ENCODE measurements at regions not wholly inside any gene's neighbourhood (a gene's known extent, or its start where the extent isn't known, plus 50 kb on each side); places are given as distances from the start of the nearest gene placed in this dataset.

GRCh38 chr14:81938341-81938740 lies 404.7 kb upstream of the SEL1L start:
- Histone ChIP-seq H3K27ac (no peak overlapping the region), H3K4me3 (no peak overlapping the region), H3K4me1 (replicated peaks in 1 of 2) (no peaks in the 10 kb centered on the region), H3K36me3 (replicated peaks in 1 of 2) (no peaks in the 10 kb centered on the region), H3K27me3 (no peaks in the 10 kb centered on the region), H3K9me3 (replicated peaks in 1 of 3) (no peaks in the 10 kb centered on the region)
- no peak for TF ChIP-seq CTCF (IDR thresholded peaks at IDR 0.05)
- intact Hi-C loops (cut with DNase I) = no loop called here
- no peak for DNase-seq
- 65 to 76% (median 71%) methylated on average over 3 of the region's 3 CpGs for WGBS, 4 donors

GRCh38 chr14:81940651-81941050 lies 407.0 kb upstream of the SEL1L start:
- 63 to 82% (median 73%) methylated on average over 1 of the region's 1 CpG for WGBS, 4 donors
- no peak for DNase-seq
- intact Hi-C loops (cut with DNase I) = no loop called here
- H3K4me3 ChIP-seq = no peak overlapping the region
- no peaks in the 10 kb centered on the region for H3K9me3 ChIP-seq (replicated peaks in 1 of 3)
- H3K27me3 ChIP-seq = no peaks in the 10 kb centered on the region
- H3K36me3 ChIP-seq (replicated peaks in 1 of 2) = no peaks in the 10 kb centered on the region
- H3K27ac ChIP-seq = no peak overlapping the region
- TF ChIP-seq CTCF (IDR thresholded peaks at IDR 0.05) (no peak), POLR2A (IDR thresholded peaks at IDR 0.05) (no peak)
- H3K4me1 ChIP-seq (replicated peaks in 1 of 2) = no peaks in the 10 kb centered on the region

- Histone ChIP-seq H3K36me3 (replicated peaks in 1 of 2) (no peaks in the 10 kb centered on the region), H3K27ac (no peak overlapping the region), H3K27me3 (no peaks in the 10 kb centered on the region), H3K9me3 (replicated peaks in 1 of 3) (no peaks in the 10 kb centered on the region), H3K4me1 (replicated peaks in 1 of 2) (no peaks in the 10 kb centered on the region), H3K4me3 (no peak overlapping the region)
- no peak for DNase-seq
- TF ChIP-seq POLR2A (IDR thresholded peaks at IDR 0.05) = no peak
- intact Hi-C loops (cut with DNase I) = no loop called here
Measured at GRCh38 chr14:81942071-81942470, 408.4 kb upstream of the SEL1L start.

GRCh38 chr14:81946375-81946774 lies 412.7 kb upstream of the SEL1L start:
- H3K4me1 ChIP-seq (replicated peaks in 1 of 2) = no peaks in the 10 kb centered on the region

More at GRCh38 chr14:81946375-81946774, 412.7 kb upstream of the SEL1L start:
- no peaks in the 10 kb centered on the region for H3K9me3 ChIP-seq (replicated peaks in 1 of 3)
- intact Hi-C loops (cut with DNase I) = no loop called here
- no peak overlapping the region for H3K27ac ChIP-seq
- TF ChIP-seq CTCF (IDR thresholded peaks at IDR 0.05) = no peak
- TF ChIP-seq POLR2A (IDR thresholded peaks at IDR 0.05) = no peak
- 68 to 84% (median 74%) methylated on average over 3 of the region's 3 CpGs for WGBS, 4 donors
- no peak for DNase-seq
- H3K36me3 ChIP-seq (replicated peaks in 1 of 2) = no peaks in the 10 kb centered on the region
- H3K27me3 ChIP-seq = no peaks in the 10 kb centered on the region
- H3K4me3 ChIP-seq = no peak overlapping the region
